ENCODE measurements at regions not wholly inside any gene's neighbourhood (a gene's known extent, or its start where the extent isn't known, plus 50 kb on each side); places are given as distances from the start of the nearest gene placed in this dataset.

DNA sequence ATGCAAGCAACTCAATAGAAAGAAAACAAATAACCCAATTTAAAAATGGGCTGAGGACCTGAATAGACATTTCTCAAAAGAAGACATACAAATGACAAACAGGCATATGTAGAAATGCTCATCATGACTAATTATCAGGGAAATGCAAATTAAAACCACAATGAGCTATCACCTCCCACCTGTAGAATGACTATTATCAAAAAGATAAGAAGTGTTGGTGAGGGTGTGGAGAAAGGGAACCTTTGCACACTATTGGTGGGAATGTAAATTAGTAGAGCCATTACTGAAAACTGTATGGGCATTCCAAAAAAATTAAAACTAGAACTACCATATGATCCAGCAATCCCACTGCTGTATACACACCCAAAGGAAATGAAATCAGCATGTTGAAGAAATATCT, 212.2 kb downstream of the SUCLA2 start:
- Histone ChIP-seq H3K9me3 (no peaks in the 10 kb centered on the region), H3K4me3 (no peak overlapping the region), H3K27ac (no peak overlapping the region), H3K36me3 (ENCODE audit: low read depth, missing control alignments) (no peaks in the 10 kb centered on the region), H3K4me1 (no peaks in the 10 kb centered on the region), H3K27me3 (no peaks in the 10 kb centered on the region)
- intact Hi-C loops (cut with DNase I; ENCODE audit: low total_unique reads): no loop called here
- TF ChIP-seq POLR2A (IDR thresholded peaks at IDR 0.05): no peak
- TF ChIP-seq, protein P1, sequence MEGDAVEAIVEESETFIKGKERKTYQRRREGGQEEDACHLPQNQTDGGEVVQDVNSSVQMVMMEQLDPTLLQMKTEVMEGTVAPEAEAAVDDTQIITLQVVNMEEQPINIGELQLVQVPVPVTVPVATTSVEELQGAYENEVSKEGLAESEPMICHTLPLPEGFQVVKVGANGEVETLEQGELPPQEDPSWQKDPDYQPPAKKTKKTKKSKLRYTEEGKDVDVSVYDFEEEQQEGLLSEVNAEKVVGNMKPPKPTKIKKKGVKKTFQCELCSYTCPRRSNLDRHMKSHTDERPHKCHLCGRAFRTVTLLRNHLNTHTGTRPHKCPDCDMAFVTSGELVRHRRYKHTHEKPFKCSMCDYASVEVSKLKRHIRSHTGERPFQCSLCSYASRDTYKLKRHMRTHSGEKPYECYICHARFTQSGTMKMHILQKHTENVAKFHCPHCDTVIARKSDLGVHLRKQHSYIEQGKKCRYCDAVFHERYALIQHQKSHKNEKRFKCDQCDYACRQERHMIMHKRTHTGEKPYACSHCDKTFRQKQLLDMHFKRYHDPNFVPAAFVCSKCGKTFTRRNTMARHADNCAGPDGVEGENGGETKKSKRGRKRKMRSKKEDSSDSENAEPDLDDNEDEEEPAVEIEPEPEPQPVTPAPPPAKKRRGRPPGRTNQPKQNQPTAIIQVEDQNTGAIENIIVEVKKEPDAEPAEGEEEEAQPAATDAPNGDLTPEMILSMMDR (IDR thresholded peaks at IDR 0.05): no peak
- no peak for DNase-seq

DNA sequence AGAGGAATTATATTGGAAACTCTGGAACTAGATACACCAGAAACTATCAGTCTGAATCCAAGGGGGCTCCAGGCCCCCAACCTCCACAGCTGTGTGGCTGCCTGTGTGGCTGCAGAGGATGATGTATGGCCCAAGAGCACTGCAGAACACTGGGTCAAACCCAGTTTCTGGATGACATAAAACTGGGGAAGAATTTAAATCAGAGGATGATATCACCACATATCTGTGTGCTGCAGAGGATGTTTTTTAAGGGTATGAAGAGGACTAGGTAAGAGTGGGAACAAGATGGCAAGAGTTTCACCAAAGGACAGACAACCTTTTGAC, 226.4 kb downstream of the SUCLA2 start:
- intact Hi-C loops (cut with DNase I; ENCODE audit: low total_unique reads): no loop called here
- no peak for TF ChIP-seq POLR2A (IDR thresholded peaks at IDR 0.05)
- TF ChIP-seq, protein P1 (IDR thresholded peaks at IDR 0.05): no peak
- Histone ChIP-seq H3K4me3 (no peak overlapping the region), H3K27ac (no peak overlapping the region), H3K9me3 (no peaks in the 10 kb centered on the region), H3K4me1 (no peaks in the 10 kb centered on the region), H3K36me3 (ENCODE audit: low read depth, missing control alignments) (no peaks in the 10 kb centered on the region), H3K27me3 (no peaks in the 10 kb centered on the region)
- no peak for DNase-seq

DNA sequence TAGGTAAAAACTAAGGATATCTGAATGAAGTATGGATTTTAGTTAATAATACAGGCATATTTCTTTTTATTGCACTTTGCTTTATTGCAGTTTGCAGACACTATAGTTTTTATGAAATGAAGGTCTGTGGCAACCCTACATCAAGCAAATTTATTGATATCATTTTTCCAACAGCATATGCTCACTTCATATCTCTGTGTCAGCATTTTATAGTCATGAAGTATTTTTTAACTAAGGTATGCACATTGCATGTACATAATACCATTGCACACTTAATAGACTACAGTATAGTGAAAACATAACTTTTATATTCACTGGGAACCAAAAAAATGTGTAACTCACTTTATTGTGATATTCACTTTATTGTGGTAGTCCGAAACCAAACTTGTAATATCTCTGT, 236.3 kb downstream of the SUCLA2 start:
- Histone ChIP-seq H3K27me3 (no peaks in the 10 kb centered on the region), H3K27ac (no peak overlapping the region), H3K4me1 (no peaks in the 10 kb centered on the region), H3K36me3 (ENCODE audit: low read depth, missing control alignments) (no peaks in the 10 kb centered on the region), H3K9me3 (no peaks in the 10 kb centered on the region), H3K4me3 (no peak overlapping the region)
- 89 to 93% methylated on average over 1 of the region's 1 CpG for WGBS, 2 donors
- intact Hi-C loops (cut with DNase I; ENCODE audit: low total_unique reads): no loop called here
- DNase-seq: no peak
- TF ChIP-seq POLR2A (IDR thresholded peaks at IDR 0.05): no peak
- TF ChIP-seq, protein P1 (IDR thresholded peaks at IDR 0.05): no peak

DNA sequence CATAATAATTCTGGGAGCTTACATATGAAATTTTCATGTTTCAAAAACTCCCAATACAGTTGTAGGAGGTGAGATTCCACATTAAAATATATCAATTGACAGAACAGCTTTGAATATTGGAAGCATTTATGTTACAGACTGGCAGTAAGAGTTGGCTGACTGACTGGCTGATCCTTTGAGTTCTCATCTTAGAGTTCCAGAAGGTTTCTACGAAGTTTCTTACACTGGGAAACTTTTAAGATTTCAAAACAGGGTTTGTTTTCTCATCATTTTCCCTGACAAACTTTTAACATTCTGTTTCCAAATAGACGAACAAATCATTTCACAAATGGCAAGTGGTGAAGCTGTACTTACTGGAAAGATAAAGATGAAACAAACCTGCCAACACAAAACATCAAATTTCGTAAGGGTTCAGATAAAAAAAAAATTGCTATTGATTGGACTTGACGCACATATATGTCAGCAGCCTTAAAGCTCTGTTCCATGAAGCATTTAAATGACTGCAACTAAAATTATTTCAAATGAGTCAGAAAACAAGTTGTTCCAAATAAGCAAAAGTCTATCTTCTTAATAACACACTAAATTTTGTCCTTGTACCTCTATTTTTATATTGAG, 243.5 kb downstream of the SUCLA2 start:
- Histone ChIP-seq H3K4me1 (no peaks in the 10 kb centered on the region), H3K36me3 (ENCODE audit: low read depth, missing control alignments) (no peaks in the 10 kb centered on the region), H3K27ac (no peak overlapping the region), H3K4me3 (no peak overlapping the region), H3K9me3 (no peaks in the 10 kb centered on the region), H3K27me3 (no peaks in the 10 kb centered on the region)
- TF ChIP-seq POLR2A (IDR thresholded peaks at IDR 0.05): no peak
- TF ChIP-seq, protein P1 (IDR thresholded peaks at IDR 0.05): no peak
- intact Hi-C loops (cut with DNase I; ENCODE audit: low total_unique reads): no loop called here
- 47 to 54% methylated on average over 4 of the region's 4 CpGs for WGBS, 2 donors
- no peak for DNase-seq

DNA sequence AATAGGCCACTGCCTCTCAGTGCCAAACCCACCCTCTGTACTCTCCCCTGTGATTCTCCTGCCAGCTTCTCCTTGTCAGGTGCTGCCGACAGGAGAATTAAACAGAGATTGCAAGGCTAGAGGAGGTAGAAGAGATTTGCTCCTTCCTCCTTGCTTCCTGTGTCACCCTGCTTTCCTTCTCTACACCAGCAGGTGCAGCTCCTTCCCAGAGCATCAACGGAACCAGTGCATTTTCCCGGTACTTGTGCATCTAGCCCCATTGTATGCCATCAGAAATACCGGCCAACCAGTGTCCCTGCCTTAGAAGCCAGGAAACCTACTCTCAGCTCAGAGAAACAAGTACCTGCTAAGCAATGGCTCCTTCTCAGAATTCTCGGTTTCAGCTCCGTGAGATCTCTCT, 253.2 kb downstream of the SUCLA2 start:
- intact Hi-C loops (cut with DNase I; ENCODE audit: low total_unique reads): no loop called here
- no peaks in the 10 kb centered on the region for H3K4me1 ChIP-seq
- H3K36me3 ChIP-seq (ENCODE audit: low read depth, missing control alignments): no peaks in the 10 kb centered on the region
- WGBS, 2 donors: 84 to 85% methylated on average over 6 of the region's 6 CpGs
- TF ChIP-seq, protein P1 (IDR thresholded peaks at IDR 0.05): no peak
- TF ChIP-seq POLR2A (IDR thresholded peaks at IDR 0.05): no peak
- no peak overlapping the region for H3K27ac ChIP-seq
- H3K4me3 ChIP-seq: no peak overlapping the region
- no peaks in the 10 kb centered on the region for H3K9me3 ChIP-seq
- H3K27me3 ChIP-seq: no peaks in the 10 kb centered on the region
- no peak for DNase-seq
